Vagina (tissue), 2 donors: ENCODE measurements at regions not wholly inside any gene's neighbourhood (a gene's known extent, or its start where the extent isn't known, plus 50 kb on each side); places are given as distances from the start of the nearest gene placed in this dataset.

Experiments
- POLR2A ChIP-seq, 2 donors: fragments of 450-650 bp; IDR thresholded peaks; one replicate each; pipeline ENCODE4 v1.6.1; 2017; ENCODE audit warnings: antibody characterized with exemption in 2 of 2, mild to moderate bottlenecking in 2 of 2, moderate library complexity in 2 of 2
- POLR2AphosphoS5 ChIP-seq, 2 donors: sonication (generic); formaldehyde crosslinking; IDR thresholded peaks; one replicate each; pipeline ENCODE4 v1.9.0; 2017; ENCODE audit warnings: antibody characterized with exemption in 2 of 2, mild to moderate bottlenecking in 2 of 2, low read depth in 1 of 2; ENCODE audit not compliant: insufficient read depth in 1 of 2
- TF ChIP-seq, protein P1 (sequence below), 3 experiments: fragments of 450-650 bp in 2 of 3; fragments of 200-600 bp in 1 of 3; sonication (generic) in 1 of 3; IDR thresholded peaks; one replicate each; pipeline ENCODE4 v1.5.1; 2017 to 2019; ENCODE audit warnings: antibody characterized with exemption in 3 of 3, mild to moderate bottlenecking in 2 of 3, moderate library complexity in 2 of 3

DNA sequence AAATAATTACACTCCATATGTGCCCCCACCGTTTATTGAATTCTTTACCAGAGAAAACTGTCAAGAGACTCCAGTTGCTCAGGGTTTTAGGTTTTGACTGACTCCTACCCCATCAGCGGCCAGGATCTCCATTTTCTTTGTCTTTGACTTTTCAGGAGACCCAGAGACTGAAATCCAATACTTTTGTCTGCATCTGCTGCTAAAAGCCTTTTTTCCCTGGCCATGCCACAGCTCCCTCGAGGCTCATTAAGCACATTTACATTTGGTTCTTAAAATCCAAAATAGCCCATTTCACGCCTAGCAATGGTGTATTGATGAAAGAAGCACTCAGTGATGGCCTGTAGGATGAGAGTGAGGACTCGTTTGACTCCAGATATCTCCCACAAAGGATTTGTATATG is 332.6 kb upstream of the ACVR2A start:
- TF ChIP-seq, protein P1, sequence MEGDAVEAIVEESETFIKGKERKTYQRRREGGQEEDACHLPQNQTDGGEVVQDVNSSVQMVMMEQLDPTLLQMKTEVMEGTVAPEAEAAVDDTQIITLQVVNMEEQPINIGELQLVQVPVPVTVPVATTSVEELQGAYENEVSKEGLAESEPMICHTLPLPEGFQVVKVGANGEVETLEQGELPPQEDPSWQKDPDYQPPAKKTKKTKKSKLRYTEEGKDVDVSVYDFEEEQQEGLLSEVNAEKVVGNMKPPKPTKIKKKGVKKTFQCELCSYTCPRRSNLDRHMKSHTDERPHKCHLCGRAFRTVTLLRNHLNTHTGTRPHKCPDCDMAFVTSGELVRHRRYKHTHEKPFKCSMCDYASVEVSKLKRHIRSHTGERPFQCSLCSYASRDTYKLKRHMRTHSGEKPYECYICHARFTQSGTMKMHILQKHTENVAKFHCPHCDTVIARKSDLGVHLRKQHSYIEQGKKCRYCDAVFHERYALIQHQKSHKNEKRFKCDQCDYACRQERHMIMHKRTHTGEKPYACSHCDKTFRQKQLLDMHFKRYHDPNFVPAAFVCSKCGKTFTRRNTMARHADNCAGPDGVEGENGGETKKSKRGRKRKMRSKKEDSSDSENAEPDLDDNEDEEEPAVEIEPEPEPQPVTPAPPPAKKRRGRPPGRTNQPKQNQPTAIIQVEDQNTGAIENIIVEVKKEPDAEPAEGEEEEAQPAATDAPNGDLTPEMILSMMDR (IDR thresholded peaks at IDR 0.05): no peak
- no peak for TF ChIP-seq POLR2A (IDR thresholded peaks at IDR 0.05)
- TF ChIP-seq POLR2AphosphoS5 (IDR thresholded peaks at IDR 0.05; ENCODE audit: insufficient read depth in 1 of 2, low read depth in 1 of 2): no peak
